NCI-H2227 (cell line): ENCODE measurements at regions not wholly inside any gene's neighbourhood (a gene's known extent, or its start where the extent isn't known, plus 50 kb on each side); places are given as distances from the start of the nearest gene placed in this dataset.
A peak's percentile ranks its signal among the peaks of the same experiment; 100 is the strongest.

ENCODE experiments used
- DNase-seq: peaks from one replicate; lab custom pipeline; 2025; ENCODE audit not compliant: unreplicated experiment; lab: John Stamatoyannopoulos, UW

GRCh38 chr2:41869542-41870264 is 178.1 kb upstream of the PKDCC start:
- peak; percentile 75 for DNase-seq

GRCh38 chr2:41870265-41870585 is 177.6 kb upstream of the PKDCC start:
- DNase-seq: no peak

- no peak for DNase-seq
Measured at GRCh38 chr2:41871080-41871479, 176.7 kb upstream of the PKDCC start.

GRCh38 chr2:41872646-41873045 is 175.2 kb upstream of the PKDCC start:
- no peak for DNase-seq

- no peak for DNase-seq
Measured at GRCh38 chr2:41873102-41874031, 174.5 kb upstream of the PKDCC start.

- no peak for DNase-seq
Measured at GRCh38 chr2:41877114-41877678, 170.6 kb upstream of the PKDCC start.

- no peak for DNase-seq
Measured at GRCh38 chr2:41878056-41878455, 169.8 kb upstream of the PKDCC start.

GRCh38 chr2:41878716-41879234 is 169.0 kb upstream of the PKDCC start:
- DNase-seq: no peak

GRCh38 chr2:41879235-41879916 is 168.4 kb upstream of the PKDCC start:
- DNase-seq: peak; percentile 79

GRCh38 chr2:41880561-41881243 is 167.1 kb upstream of the PKDCC start:
- DNase-seq: no peak

GRCh38 chr2:41881249-41881648 is 166.6 kb upstream of the PKDCC start:
- DNase-seq: no peak

- DNase-seq: no peak
Measured at GRCh38 chr2:41884718-41885117, 163.1 kb upstream of the PKDCC start.

GRCh38 chr2:41886145-41886664 is 161.6 kb upstream of the PKDCC start:
- no peak for DNase-seq

- DNase-seq: no peak
Measured at GRCh38 chr2:41886757-41887156, 161.1 kb upstream of the PKDCC start.

GRCh38 chr2:41890341-41890740 is 157.5 kb upstream of the PKDCC start:
- no peak for DNase-seq

GRCh38 chr2:41892476-41892875 is 155.3 kb upstream of the PKDCC start:
- DNase-seq: no peak

- no peak for DNase-seq
Measured at GRCh38 chr2:41894563-41895333, 153.1 kb upstream of the PKDCC start.

GRCh38 chr2:41895334-41895664 is 152.5 kb upstream of the PKDCC start:
- DNase-seq: no peak

- DNase-seq: no peak
Measured at GRCh38 chr2:41896186-41896846, 151.5 kb upstream of the PKDCC start.
